ENCODE measurements at regions not wholly inside any gene's neighbourhood (a gene's known extent, or its start where the extent isn't known, plus 50 kb on each side); places are given as distances from the start of the nearest gene placed in this dataset.

DNA sequence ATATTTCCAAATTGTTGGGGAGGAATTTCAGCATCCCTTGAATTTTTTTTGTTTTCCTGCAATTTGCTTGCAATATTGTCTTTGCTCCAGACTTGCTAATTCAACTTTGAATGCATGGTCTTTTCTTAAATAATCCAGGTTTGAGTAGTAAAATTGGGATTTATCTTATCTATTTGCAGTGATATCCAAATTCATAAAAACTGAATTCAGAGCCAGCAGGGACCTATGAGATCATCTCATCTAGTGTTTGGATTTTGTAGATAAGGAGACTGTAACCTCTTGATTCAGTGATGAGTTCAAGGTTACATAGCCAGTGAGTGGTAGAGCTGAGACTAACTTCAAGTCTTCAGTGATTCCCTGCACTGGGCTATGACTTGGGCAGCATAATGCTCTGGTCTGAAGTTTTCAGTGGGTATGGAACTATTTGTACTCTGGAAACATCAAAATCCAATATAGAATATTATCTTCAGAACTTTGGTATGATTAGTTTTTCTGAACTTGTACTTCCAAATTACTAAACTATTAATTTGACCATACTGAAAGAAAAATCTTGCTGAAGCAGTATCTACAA, 109.4 kb downstream of the DISP1 start:
- Histone ChIP-seq H2AFZ (ENCODE audit: low read depth, low read length) (no peak overlapping the region), H3K4me2 (ENCODE audit: insufficient read depth, low read length) (no peak overlapping the region), H3K36me3 (ENCODE audit: insufficient read depth, low read length) (no peaks in the 10 kb centered on the region), H3K9me3 (ENCODE audit: insufficient read depth, low read length, severe bottlenecking) (no peaks in the 10 kb centered on the region), H4K20me1 (ENCODE audit: insufficient read depth, low read length) (no peaks in the 10 kb centered on the region), H3K27me3 (ENCODE audit: insufficient read depth, low read length, poor library complexity) (no peaks in the 10 kb centered on the region), H3K9ac (ENCODE audit: low read depth, low read length) (no peak overlapping the region), H3K4me3 (ENCODE audit: low read depth in 1 of 2, low read length in 2 of 2) (no peak overlapping the region), H3K27ac (ENCODE audit: low read length) (no peak overlapping the region), H3K4me1 (ENCODE audit: insufficient read depth, low read length) (no peaks in the 10 kb centered on the region), H3K79me2 (ENCODE audit: insufficient read depth, low read length) (no peaks in the 10 kb centered on the region)
- no peak for TF ChIP-seq EZH2 (IDR thresholded peaks at IDR 0.05; ENCODE audit: borderline replicate concordance, low read depth, low read length, severe bottlenecking)
- TF ChIP-seq, protein P1, sequence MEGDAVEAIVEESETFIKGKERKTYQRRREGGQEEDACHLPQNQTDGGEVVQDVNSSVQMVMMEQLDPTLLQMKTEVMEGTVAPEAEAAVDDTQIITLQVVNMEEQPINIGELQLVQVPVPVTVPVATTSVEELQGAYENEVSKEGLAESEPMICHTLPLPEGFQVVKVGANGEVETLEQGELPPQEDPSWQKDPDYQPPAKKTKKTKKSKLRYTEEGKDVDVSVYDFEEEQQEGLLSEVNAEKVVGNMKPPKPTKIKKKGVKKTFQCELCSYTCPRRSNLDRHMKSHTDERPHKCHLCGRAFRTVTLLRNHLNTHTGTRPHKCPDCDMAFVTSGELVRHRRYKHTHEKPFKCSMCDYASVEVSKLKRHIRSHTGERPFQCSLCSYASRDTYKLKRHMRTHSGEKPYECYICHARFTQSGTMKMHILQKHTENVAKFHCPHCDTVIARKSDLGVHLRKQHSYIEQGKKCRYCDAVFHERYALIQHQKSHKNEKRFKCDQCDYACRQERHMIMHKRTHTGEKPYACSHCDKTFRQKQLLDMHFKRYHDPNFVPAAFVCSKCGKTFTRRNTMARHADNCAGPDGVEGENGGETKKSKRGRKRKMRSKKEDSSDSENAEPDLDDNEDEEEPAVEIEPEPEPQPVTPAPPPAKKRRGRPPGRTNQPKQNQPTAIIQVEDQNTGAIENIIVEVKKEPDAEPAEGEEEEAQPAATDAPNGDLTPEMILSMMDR (IDR thresholded peaks at IDR 0.05; ENCODE audit: borderline replicate concordance, extremely low read depth, low read length, poor library complexity, severe bottlenecking), result no peak
- no peak for ATAC-seq (ENCODE audit: insufficient read depth, low read depth)
- no peak for DNase-seq

DNA sequence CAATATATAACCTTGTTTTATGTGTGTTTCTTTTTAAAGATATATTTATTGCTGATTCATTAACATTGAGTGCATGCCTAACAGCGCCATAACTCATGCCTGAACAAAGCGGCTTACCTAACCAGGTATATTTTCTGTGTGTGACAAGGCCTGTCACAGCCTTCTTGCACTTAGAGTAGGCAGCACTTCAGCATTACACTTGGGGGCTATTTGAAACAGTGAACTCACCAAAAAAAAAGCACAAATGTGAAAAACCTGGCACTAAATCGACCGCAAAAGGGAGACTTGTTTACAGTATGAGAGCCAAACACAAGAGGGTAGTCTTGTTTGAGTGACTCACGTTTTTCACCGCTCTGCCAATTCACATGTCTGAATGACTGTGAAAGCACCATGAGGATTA, 111.7 kb downstream of the DISP1 start:
- H2AFZ ChIP-seq (ENCODE audit: low read depth, low read length), result no peak overlapping the region
- TF ChIP-seq EZH2 (IDR thresholded peaks at IDR 0.05; ENCODE audit: borderline replicate concordance, low read depth, low read length, severe bottlenecking), result no peak
- H3K4me1 ChIP-seq (ENCODE audit: insufficient read depth, low read length), result no peaks in the 10 kb centered on the region
- DNase-seq (no peak), ATAC-seq (ENCODE audit: insufficient read depth, low read depth) (no peak)
- H3K9me3 ChIP-seq (ENCODE audit: insufficient read depth, low read length, severe bottlenecking), result no peaks in the 10 kb centered on the region
- H3K36me3 ChIP-seq (ENCODE audit: insufficient read depth, low read length), result no peaks in the 10 kb centered on the region
- H3K4me2 ChIP-seq (ENCODE audit: insufficient read depth, low read length), result no peak overlapping the region
- no peaks in the 10 kb centered on the region for H3K79me2 ChIP-seq (ENCODE audit: insufficient read depth, low read length)
- no peak overlapping the region for H3K4me3 ChIP-seq (ENCODE audit: low read depth in 1 of 2, low read length in 2 of 2)
- H3K27ac ChIP-seq (ENCODE audit: low read length), result no peak overlapping the region
- H3K27me3 ChIP-seq (ENCODE audit: insufficient read depth, low read length, poor library complexity), result no peaks in the 10 kb centered on the region
- no peaks in the 10 kb centered on the region for H4K20me1 ChIP-seq (ENCODE audit: insufficient read depth, low read length)
- no peak overlapping the region for H3K9ac ChIP-seq (ENCODE audit: low read depth, low read length)

DNA sequence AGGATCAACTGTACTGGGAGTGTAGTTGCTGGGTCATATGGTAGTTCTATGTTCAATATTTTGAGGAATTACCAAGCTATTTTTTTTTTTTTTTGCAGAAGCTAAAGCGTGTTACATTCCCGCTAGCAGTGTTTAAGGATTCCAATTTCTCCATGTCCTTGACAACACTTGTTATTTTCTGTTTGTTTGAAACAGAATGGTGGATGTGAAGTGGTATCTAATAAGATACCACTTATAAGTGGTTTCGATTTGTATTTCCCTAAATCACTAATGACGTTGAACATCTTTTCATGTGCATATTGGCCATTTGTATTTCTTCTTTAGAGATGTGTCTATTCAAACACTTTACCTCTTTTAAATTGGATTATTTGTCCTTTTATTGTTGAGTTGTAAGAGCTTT, 112.2 kb downstream of the DISP1 start:
- TF ChIP-seq, protein P1 (IDR thresholded peaks at IDR 0.05; ENCODE audit: borderline replicate concordance, extremely low read depth, low read length, poor library complexity, severe bottlenecking), result no peak
- TF ChIP-seq EZH2 (IDR thresholded peaks at IDR 0.05; ENCODE audit: borderline replicate concordance, low read depth, low read length, severe bottlenecking), result no peak
- Histone ChIP-seq H3K4me2 (ENCODE audit: insufficient read depth, low read length) (no peak overlapping the region), H3K27me3 (ENCODE audit: insufficient read depth, low read length, poor library complexity) (no peaks in the 10 kb centered on the region), H3K9ac (ENCODE audit: low read depth, low read length) (no peak overlapping the region), H3K4me1 (ENCODE audit: insufficient read depth, low read length) (no peaks in the 10 kb centered on the region), H3K79me2 (ENCODE audit: insufficient read depth, low read length) (no peaks in the 10 kb centered on the region), H4K20me1 (ENCODE audit: insufficient read depth, low read length) (no peaks in the 10 kb centered on the region), H3K4me3 (ENCODE audit: low read depth in 1 of 2, low read length in 2 of 2) (no peak overlapping the region), H2AFZ (ENCODE audit: low read depth, low read length) (no peak overlapping the region), H3K9me3 (ENCODE audit: insufficient read depth, low read length, severe bottlenecking) (no peaks in the 10 kb centered on the region), H3K27ac (ENCODE audit: low read length) (no peak overlapping the region), H3K36me3 (ENCODE audit: insufficient read depth, low read length) (no peaks in the 10 kb centered on the region)
- DNase-seq (no peak), ATAC-seq (ENCODE audit: insufficient read depth, low read depth) (no peak)

DNA sequence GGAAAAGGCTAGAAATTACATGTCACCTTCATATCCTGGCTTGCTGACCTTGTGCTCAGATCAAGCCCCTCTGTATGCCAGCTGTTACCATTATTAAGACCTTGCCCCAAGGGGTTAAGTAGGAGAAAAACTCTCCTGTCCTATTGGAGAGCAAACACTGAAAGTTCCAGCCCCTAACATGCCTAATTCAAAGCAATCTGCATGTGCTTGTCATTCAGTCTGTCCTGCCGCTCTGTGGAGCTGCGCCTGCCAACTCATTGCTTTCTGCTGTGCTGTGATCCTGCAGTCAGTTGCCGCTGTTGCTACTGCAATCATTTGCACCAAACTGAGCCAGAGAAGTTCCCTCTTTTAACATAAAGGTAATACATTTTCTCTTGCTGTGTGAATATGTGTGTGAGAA, 113.4 kb downstream of the DISP1 start:
- no peak for TF ChIP-seq EZH2 (IDR thresholded peaks at IDR 0.05; ENCODE audit: borderline replicate concordance, low read depth, low read length, severe bottlenecking)
- TF ChIP-seq, protein P1 (IDR thresholded peaks at IDR 0.05; ENCODE audit: borderline replicate concordance, extremely low read depth, low read length, poor library complexity, severe bottlenecking), result no peak
- ATAC-seq (ENCODE audit: insufficient read depth, low read depth), result no peak
- no peaks in the 10 kb centered on the region for H3K4me1 ChIP-seq (ENCODE audit: insufficient read depth, low read length)

More for the DNA sequence above, 113.4 kb downstream of the DISP1 start:
- no peaks in the 10 kb centered on the region for H3K79me2 ChIP-seq (ENCODE audit: insufficient read depth, low read length)
- no peaks in the 10 kb centered on the region for H4K20me1 ChIP-seq (ENCODE audit: insufficient read depth, low read length)
- H3K9ac ChIP-seq (ENCODE audit: low read depth, low read length), result no peak overlapping the region
- H3K27ac ChIP-seq (ENCODE audit: low read length), result no peak overlapping the region
- H3K4me3 ChIP-seq (ENCODE audit: low read depth in 1 of 2, low read length in 2 of 2), result no peak overlapping the region
- H2AFZ ChIP-seq (ENCODE audit: low read depth, low read length), result no peak overlapping the region
- DNase-seq, result no peak
- H3K27me3 ChIP-seq (ENCODE audit: insufficient read depth, low read length, poor library complexity), result no peaks in the 10 kb centered on the region
- H3K4me2 ChIP-seq (ENCODE audit: insufficient read depth, low read length), result no peak overlapping the region
- no peaks in the 10 kb centered on the region for H3K9me3 ChIP-seq (ENCODE audit: insufficient read depth, low read length, severe bottlenecking)
- no peaks in the 10 kb centered on the region for H3K36me3 ChIP-seq (ENCODE audit: insufficient read depth, low read length)

Data from DND-41 (cell line).